ENCODE measurements at regions not wholly inside any gene's neighbourhood (a gene's known extent, or its start where the extent isn't known, plus 50 kb on each side); places are given as distances from the start of the nearest gene placed in this dataset.
"Not testable (repeated sequence)": the region's sequence is repeated elsewhere in the genome, so short reads cannot be mapped to it uniquely, and the experiment has no call there.

DNA sequence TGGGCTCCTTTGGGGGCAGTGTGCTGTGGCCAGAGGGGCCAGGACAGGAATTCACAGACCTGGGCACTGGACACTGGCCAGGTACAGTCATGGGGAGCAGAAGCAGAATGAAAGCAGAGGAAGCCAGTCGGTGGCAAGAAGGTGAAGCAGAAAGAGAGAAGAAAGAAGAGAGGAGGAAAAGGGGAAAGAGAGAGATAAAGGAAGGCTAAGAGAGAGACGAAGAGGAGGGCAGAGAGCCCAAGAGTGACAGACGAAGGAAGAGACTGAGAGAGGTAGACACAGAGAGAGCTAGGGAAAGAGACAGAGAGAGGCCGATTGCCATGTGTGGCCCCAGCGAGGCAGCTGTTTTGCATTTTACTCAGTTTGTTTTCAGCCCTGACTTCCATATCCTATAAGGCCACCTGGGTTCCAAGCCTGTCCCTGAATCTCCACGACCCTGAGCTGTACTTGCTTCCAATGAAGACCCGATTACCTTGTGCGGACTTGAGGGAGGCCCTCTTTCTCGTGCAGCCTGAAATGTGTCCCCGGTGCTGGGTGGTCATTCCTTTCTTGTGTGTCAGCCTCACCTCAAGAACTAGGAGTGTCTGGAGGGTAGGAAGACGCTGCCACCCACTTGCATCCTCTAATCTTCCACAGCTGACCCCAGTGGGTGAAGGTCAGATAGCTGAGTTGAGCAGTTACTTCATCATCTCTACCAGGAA lies 73.9 kb downstream of the LSM3 start:
- DNase-seq, result no peak

DNA sequence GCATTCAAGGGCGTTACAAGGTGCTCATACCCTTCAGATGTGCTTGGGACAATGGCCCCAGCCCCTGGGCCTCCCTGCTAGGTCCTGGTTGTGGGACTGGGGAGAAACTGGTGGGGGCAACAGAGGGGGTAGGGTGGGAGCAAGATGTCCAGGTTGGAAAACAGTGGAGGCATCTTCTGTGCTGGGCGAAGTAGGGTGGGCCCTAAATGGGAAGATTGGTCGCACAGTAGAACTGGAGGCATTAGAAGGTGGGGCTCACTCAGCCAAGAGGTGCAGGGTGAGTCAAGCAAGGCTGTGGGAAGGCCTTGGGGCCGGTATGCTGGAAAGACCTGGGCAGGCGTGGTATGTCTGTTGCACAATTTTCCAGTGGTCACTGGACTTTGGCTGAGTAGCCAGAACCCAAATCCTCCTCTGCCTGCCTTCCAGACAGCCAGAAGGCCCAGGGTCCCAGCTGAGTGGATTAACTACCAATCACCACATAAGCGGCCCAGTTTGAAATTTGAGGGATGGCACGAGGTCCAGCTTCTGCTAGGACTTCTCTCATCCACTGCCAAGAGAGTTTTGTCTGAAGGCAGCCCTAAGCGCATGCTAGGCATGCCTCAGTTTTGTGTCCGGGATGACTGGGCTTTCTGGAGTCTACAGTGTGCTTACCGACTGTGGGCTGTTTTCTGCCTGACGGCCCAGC lies 74.5 kb downstream of the LSM3 start:
- no peak for DNase-seq

DNA sequence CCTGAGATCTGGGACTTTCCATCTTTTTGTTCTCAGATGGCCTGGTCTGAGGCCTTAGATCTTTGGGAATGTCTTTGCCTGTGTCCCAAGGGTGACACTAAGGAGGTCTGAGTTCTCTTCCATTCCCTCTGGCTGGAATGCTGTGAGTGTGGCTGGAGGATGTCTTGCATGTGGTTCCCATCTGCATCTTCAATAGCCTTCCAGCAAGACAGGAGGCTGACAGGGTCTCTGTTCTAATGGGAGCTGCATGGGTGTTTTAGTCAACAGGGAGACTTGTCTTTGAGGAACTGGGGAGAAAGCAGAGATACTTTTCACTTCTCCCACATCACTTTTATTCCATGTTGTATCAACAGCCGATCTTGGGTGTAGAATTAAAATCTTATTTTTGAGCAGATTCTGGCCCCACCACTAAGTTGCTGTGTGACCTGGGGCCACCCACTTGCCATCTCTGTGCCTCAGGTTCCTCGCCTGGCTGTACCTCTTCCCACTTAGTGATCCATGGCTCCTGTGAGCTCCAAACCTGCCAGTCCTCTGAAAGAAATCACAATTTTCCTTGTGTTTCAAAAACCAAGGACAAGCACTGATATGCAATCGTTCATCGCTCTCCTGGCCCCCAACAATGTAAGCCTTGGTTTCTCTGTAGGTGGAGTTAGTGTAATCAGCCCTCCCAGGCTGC lies 75.2 kb downstream of the LSM3 start:
- no peak for DNase-seq

DNA sequence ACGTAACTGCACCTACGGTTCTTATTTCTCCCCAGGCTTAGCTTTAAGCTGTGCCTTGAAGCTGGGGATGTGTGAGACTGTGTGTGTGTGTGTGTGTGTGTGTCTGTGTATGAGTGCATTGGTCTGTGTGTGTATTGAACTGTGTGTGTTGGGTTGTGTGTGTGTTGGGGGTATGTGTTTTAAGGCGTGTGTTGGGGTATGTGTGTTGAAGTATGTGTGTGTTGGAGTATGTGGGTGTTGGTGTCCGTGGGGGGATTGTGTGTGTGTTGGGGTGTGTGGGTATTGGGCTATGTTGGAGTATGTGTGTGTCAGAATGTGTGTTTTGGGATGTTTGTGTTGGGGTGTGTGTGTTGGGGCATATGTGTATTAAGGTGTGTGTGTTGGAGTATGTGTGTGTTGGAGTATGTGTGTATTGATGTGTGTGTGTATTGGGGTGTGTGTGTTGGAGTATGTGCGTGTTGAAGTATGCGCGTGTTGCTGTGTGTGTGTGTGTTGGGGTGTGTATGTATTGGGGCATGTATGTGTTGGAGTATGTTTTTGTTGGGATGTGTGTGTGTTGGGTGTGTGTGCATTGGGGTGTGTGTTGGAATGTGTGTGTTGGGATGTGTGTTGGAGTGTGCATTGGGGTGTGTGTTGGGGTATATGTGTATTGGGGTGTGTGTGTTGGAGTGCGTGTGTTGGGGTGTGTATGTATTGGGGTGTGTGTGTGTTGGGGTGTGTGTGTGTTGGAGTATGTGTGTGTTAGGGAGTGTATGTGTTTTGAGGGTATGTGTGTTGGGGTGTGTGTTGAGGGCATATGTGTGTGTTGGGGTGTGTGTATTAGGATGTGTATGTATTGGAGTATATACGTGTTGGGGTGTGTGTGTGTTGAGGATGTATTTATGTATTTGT lies 76.4 kb downstream of the LSM3 start:
- no peak for DNase-seq

DNA sequence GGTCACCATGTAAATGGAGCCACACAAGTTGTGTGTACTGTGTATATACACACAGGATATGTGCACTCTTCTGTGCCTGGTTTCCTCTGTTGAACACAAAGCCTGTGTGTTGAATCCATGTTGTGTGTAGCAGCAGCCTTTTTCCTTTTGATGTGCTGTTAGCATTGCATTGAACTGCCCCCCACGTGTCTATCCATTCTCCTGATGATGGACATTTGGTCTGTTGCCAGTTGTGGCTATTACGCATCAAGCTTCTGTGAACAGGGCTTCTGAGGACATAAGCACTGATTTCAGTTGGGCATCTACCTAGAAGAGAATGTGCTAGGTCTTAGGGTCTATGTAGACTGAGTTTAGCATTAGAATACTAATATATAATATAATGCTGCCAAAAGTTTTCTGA lies 77.4 kb downstream of the LSM3 start:
- no peak for DNase-seq

DNA sequence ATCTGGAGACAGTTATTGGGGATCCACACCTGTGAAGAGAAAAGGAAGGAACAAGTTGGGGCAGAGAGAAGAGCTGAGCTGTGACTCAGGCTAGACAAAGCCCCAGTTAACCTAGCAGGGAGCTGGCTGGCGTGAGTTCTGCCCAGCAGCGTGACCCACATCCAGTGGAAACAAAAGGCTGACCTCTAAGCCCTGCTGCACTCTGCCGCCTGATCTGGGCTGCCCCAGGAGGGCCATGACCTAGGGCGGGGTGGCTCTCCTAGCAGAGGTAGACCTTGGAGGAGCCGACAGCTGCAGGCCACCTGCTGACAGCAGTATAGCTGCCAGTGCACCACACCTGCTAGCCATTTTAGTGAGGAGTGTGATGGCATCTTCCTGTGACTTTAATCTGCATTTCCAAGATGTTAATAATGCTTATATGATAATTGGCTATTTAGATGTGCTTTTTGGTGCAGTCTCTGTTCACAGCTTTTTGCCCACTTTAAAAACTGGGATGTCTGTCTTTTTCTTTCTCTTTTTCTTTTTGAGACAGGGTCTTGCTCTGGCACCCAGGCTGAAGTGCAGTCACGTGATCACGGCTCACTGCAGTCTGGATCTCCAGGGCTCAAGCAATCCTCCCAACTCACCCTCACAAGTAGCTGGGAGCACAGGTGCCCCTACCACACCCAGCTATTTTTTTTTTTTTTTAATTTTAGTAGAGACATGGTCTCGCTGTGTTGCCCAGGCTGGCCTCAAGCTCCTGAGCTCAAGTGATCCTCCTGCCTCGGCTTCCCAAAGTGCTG lies 78.1 kb downstream of the LSM3 start:
- DNase-seq, result no peak

DNA sequence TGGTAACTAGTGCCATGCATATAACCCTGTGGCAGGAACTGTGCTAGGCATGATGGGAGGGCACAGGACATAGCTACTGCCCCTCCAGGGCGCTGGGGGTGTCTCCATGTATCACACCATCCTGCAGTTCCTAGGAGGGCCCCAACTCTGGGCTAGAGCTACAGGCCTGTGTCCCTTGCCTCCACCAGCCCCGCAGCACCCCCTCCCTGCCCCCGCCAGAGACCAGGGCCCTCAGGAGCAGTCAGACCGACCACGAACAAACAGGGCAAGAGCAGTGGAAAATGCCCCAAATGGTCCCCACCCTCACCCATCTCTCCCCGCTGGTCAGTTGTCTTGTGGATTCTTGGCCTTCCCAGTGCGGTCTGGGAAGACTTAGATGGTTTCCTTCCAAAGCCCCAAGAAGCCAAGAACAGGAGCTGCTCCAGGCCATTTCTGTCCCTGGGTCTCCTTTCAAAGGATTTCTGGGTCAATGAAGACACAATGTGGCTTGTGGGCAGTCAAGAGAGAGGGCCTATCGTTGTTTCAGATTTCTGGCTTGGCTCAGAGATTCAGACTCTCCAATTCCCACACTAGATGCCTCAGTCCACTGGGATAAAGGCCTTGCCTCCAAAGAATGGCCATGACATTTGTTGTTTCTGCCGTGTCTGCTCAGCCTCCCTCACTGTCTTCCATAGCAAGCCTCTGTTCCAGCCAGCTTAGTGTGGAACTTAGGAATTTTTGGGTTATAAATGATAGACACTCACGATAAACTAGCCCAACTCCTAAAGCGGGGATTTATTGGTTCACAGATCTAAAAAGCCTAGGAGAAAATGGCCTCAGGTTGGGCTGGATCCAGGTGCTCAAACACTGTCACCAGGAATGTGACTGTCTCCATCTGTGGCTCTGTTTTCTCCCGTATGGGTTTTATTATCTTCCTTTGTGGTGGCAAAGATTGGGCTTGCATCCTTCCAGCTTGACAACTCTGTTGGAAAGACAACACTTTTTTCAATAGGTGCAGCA lies 80.6 kb downstream of the LSM3 start:
- no peak for DNase-seq

DNA sequence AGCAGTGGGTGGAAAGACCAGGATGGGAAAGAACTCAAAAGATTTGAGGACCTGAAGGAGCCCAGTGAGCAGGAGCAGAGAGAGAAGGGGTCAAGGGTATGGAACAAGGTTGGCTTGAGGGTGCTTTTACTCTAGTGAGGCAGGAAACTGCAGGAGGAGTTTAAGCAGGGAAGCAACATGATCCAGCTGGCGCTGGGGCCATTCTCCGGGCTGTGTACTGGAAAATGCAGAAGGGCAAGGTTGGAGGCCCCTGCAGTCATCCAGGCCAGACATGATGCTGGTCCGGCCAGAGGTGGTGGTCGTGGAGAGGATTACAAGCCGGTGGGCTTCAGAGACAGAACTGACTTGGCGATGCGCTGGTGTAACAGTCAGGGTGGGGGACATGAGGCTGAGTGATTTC lies 81.8 kb downstream of the LSM3 start:
- no peak for DNase-seq

DNA sequence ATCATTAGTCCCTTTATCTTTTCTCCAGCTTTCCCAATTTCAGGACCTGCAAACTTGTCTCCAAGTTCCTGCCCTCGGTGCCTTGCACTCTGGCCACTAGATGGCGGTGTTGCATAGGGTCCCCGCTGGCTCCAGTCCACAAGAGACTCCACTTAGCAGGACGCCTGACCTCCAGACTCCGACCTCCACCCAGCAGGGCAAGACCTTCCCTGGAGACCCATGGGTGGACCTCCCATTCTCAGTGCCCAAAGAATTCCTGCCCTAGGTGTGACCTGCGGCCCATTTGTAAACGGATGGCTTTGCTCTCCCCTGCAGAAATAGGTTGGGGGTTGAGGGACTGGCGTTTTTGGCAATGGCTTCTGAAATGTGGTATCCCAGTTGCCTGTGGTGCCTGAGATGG lies 82.6 kb downstream of the LSM3 start:
- peak; percentile 29 for DNase-seq

DNA sequence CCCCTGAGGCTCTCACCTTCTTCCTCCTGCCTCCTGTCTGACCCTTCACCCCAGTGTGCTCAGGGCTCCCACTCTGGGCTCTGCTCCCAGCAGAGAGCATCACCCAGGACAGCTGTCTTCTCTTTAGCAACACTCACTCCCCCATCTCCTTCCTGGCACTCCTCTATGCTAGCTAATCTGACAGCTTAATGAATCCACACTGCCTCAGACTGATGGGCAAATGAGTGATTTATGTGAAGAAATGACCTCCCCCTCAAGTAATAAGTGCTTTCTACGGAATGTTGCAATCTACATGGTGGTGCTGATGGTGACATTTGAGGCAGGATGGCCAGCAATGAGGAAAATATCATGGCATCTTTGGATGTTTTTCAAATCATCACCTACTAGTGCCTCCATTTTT lies 83.6 kb downstream of the LSM3 start:
- no peak for DNase-seq

DNA sequence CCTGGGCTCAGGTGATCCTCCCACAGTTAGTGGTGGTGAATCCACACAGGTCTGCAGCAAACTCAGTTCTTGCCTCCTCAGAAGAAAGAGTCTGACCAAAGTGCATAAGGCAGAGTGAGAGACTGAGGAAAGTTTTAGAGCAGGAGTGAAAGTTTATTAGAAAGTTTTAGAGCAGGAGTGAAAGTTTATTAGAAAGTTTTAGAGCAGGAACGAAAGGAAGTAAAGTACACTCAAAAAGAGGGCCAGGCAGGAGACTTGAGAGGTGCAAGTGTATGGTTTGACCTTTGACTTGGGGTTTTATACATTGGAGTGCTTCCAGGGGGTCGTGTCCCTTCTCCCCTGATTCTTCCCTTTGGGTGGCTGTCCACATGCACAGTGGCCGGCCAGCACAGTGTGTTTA lies 84.2 kb downstream of the LSM3 start:
- no peak for DNase-seq

DNA sequence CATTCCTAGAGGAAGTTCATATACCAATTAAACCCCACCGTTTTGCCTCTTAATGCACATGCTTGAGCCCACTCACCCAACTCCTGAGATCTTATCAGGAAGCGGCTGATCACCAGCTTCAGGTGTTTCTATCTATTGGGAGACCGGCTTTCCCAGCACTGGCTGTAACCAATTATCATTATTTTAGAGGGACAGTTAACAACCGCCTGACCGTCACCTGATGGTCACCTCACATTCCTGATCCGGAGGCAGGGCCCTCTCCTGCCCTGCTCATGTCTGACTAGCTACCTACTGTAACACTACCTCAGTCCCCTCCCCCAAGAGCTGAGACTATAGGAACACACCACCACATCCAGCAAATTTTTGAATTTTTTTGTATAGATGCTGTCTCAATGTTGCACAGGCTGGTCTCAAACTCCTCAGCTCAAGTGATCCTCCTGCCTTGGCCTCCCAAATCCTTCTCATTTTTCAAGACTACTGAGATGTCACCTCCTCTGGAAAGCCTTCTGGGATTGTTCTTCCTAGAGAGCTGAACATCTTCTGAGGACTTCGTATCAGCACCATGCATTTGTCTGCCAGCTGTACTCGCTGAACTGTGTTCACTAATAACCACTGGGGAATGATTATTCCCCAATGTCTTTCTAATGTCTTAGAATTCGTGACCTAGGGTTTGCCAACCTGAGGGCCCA lies 84.8 kb downstream of the LSM3 start:
- no peak for DNase-seq

DNA sequence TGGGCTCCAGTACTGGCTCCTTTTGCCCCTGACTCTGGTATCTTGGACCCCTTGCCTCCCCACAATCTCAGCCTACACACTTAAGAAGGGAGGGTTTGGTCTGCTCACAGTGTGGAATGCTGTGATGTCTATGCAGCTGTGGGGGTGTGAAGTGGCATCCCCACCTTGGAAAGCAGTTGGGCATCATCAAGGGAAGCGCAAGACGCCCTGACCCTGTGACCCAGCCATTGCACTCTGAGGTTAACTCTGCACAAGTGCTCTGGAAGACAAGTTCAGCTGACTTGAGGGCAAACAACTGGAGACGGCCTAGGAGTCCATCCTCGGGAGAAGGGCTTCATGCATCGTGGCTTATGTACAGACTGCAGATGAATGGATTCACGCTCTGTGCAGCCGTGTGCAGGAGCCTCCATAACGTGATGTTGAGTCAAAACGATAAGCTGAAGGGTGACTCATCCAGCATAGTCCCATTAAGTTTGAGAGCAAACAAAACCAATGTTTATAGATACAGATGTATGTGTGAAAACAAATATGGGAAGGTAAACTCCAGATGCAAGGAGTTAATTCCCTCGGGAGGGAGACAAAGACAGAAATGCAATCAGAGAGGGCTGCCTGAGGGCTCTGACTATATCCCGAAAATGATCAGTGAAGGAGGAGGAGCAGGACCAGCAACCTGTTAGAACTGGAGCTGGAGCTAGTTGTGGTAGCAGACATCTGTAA lies 86.8 kb downstream of the LSM3 start:
- peak; percentile 12 for DNase-seq

DNA sequence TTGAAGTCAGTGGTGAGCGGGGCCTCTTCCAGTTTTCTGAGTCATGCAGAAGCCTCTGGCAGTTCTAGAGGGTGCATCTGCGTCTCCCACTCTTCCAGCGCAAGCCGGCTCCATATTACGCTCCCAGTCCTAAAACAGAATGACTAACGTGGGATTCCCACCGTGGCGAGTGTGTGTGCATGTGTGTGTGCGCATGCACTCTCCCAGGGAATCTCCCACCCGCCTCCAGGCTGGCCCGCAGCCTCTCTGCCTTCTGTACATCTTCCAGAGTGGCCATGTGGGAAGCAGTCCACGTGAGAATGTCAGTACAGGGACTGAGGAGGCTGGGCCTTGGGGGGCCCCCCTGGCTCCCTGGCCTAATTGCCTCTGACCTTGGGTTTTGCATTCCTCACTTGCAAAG lies 87.7 kb downstream of the LSM3 start:
- DNase-seq, result peak; percentile 64

DNA sequence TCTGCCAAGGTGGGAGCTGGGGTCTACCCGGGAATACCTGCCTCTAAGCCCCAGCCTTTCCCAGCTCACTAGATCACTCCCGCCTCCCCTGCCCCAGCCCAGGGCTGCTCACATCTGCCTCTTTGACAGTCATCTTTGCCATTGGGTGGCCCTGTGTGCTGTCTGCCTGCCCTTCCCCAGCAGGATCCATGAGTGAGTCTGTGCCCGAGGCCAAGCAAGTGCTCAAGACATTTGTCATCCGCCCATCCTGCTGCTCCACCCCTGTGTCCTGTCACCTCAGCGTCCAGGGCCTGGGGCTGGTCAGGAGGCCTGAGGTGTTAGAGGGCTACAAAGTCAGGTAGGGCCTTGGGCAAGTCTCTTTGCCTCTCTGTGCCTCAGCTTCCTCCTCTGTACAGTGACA lies 89.4 kb downstream of the LSM3 start:
- no peak for DNase-seq

DNA sequence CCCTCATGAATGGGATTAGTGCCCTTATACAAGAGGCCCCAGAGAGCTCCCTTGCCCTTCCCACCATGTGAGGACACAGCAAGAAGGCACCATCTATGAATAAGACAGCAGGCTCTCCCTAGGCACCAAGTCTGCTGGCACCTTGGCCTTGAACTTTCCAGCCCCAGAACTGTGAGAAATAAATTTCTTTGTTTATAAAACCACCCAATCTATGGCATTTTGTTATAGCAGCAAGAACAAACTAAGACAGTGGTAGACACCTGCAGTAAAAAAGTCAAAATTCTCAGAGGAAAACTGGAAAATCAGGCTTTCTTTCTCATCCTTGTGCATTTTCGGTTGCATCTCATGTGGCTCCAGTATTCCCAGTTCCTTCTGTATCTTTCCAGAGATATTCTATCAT lies 90.3 kb downstream of the LSM3 start:
- DNase-seq, result no peak

DNA sequence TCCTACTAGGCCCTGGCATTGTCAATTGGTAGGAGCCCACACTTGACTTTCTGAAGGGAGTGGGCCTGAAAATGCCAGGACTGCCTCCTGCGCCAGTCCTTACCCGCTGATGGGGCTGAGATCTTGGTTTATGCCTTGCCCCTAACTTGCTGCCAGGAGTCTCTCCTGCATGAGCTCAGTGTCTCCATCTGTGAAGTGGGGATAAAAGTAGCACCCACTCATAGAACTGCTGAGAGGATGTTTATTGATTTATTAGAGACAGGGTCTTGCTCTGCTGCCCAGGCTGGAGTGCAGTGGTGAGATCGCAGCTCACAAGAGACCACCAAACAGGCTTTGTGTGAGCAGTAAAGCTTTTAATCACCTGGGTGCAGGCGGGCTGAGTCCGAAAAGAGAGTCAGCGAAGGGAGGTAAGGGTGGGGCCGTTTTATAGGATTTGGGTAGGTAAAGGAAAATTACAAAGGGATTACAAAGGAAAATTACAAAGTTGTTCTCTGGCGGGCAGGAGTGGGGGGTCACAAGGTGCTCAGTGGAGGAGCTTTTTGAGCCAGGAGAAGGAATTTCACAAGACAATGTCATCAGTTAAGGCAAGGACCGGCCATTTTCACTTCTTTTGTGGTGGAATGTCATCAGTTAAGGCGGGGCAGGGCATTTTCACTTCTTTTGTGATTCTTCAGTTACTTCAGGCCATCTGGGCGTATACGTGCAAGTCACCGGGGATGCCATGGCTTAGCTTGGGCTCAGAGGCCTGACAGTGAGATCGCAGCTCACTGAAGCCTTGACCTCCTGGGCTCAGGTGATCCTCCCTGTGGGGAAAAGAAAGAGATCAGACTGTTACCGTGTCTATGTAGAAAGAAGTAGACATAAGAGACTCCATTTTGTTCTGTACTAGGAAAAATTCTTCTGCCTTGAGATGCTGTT lies 93.7 kb downstream of the LSM3 start:
- not testable (repeated sequence) for DNase-seq

DNA sequence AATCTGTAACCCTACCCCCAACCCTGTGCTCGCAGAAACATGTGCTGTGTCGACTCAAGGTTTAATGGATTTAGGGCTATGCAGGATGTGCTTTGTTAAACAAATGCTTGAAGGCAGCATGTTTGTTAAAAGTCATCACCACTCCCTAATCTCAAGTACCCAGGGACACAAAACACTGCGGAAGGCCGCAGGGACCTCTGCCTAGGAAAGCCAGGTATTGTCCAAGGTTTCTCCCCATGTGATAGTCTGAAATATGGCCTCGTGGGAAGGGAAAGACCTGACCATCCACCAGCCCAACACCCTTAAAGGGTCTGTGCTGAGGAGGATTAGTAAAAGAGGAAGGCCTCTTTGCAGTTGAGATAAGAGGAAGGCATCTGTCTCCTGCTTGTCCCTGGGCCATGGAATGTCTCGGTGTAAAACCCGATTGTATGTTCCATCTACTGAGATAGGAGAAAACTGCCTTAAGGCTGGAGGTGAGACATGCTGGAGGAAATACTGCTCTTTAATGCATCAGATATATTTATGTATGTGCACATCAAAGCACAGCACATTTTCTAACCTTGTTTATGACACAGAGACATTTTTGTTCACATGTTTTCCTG lies 94.4 kb downstream of the LSM3 start:
- not testable (repeated sequence) for DNase-seq

All from amniotic stem cell (primary cell).